Epidermal melanocyte (primary cell): ENCODE measurements at regions not wholly inside any gene's neighbourhood (a gene's known extent, or its start where the extent isn't known, plus 50 kb on each side); places are given as distances from the start of the nearest gene placed in this dataset.
"Not testable (repeated sequence)": the region's sequence is repeated elsewhere in the genome, so short reads cannot be mapped to it uniquely, and the experiment has no call there.

Source experiments
- DNase-seq: peaks from one replicate; pipeline ENCODE4 v3.0.0; 2011; ENCODE audit warnings: low spot score; ENCODE audit not compliant: insufficient read length

- DNase-seq = no peak
Observed at GRCh38 chr12:4157122-4157521, 116.4 kb upstream of the CCND2 start.

GRCh38 chr12:4156317-4156716 is 117.2 kb upstream of the CCND2 start:
- no peak for DNase-seq

DNA sequence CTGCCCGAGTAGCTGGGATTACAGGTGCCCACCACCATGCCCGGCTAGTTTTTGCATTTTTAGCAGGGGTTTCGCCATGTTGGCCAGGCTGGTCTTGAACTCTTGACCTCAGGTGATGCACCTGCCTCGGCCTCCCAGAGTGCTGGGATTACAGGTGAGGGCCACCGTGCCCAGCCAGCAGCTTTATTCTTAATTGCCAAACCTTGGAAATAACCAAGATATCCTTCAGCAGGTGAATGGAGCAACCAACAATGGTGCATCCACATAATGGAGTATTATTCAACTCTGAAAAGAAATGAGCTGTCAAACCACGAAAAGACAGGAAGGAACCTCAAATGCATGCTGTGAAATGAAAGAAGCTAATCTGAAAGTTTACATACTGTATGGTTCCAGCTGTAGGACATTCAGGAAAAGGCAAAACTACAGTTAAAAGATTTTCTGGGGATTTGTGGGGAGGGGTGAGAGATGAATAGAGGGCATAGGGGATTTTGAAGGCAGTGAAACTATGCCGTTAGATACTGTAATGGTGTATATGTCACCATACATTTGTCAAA is 118.8 kb upstream of the CCND2 start:
- no peak for DNase-seq

DNA sequence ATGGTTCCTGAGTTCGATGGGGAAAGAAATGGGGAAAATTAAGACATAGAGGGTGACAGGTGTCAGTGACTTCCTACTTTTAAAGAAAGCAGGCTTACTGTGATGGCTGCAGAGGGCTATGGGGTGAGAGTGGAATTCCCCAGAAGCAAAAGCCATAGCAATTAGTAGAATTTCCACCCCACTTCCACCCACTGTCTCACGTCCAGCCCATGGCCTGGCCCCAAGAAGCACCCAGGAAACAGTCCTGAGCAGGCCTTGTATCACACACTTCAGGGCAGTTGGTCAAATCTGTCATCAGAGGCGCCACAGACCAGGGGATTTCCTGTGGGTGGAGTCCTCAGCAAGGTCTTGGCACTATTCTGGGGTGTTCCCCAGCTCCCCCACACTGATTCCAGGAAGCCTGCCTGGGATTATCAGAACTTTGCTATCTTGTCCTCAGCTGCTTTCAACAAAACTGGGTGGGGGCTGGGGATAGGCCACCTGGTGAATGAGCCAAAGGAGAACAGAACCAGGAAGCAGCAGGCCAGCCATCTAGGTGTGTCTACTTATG is 120.1 kb upstream of the CCND2 start:
- DNase-seq = no peak

DNA sequence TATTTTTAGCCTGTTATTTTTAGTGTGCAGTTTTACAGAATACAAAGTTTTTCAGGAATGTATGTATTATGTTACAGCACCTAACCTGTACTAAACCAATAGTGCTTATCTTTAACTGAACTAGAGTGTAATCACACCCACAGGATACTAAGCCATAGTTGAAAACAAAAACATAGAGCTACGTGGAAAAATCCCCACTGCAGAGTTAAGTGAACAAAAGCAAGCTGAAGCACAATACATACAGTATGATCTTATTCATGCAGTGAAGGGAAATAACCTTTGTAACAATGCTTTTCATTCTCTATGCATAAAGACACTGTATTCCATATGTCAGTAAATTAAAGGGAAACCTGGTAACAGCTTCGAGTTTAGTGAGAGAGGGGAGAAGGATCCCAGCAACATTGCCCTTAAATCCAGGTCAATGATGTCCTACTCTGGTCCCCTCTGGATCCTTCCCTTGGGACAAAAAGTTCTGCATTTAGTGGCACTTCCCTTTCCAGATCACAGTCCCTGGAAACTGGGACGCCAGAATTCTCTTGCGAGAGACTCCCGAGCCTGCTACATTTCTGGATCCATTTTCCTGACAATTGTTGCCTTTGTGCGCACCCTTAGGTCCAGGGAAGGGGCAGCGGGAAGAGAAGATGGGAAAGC is 121.3 kb upstream of the CCND2 start:
- DNase-seq = no peak

- DNase-seq = no peak
Observed at GRCh38 chr12:4151362-4152121, 122.0 kb upstream of the CCND2 start.

DNA sequence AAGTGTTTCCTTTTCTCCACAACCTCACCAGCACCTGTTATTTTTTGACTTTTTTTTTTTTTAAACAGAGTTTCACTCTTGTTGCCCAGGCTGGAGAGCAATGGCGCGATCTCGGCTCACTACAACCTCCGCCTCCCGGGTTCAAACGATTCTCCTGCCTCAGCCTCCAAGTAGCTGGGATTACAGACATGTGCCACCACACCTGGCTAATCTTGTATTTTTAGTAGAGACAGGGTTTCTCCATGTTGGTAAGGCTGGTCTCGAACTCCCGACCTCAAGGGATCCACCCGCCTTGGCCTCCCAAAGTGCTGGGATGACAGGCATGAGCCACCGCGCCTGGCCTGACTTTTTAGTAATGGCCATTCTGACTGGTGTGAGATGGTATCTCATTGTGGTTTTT is 123.2 kb upstream of the CCND2 start:
- DNase-seq = not testable (repeated sequence)

DNA sequence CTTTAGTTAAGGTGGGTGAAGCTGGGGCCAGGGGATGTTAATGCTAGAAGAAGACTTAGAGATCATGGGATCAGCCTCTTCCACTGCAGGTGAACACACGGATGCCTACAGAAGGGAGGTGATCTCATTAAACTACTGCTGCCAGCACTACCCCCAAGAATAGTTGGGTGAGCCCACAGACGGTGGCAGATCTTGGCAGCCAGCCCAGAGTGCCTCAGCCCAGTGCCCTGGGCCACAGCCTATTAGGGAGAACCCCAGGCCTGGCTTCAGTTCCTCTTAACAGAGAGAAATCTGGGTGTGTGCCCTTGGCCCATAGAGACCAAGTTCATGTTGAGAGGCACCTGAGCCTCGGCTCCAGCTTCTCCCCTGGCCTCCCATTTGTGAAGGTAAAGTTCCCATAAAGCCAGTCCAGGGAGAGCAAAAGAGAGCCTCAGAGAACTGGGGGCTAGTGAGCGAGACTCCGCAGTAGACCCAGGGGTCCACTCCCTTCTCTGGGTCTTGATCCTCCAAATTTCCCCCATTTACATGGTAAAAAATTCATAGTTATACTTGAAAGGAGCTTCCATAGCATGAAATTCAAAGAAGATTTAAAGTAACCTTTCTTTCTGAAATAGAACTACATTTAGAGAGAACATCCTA is 125.0 kb upstream of the CCND2 start:
- no peak for DNase-seq

DNA sequence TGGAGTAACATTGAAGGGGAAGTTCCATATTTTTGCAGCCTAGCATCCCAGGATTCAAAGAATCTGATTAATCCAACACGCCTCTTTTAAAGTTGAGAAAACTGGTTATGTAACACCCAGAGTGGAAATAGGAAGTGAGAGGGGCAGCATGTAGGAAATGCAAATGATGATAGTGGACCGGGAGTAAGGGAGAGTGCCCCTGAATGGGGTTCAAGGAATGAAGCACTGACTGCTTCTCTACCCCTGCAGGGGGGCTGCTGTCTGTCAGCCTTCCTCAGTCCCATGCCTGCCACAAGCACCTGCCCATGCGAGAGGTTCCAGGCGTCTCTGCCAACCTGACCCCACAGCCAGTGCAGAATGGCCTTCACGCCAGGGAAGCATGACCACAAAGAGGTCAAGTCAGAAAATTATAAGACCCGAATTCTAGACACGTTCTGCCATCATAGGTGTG is 126.5 kb upstream of the CCND2 start:
- DNase-seq = no peak

- no peak for DNase-seq
Observed at GRCh38 chr12:4145990-4146859, 127.3 kb upstream of the CCND2 start.

DNA sequence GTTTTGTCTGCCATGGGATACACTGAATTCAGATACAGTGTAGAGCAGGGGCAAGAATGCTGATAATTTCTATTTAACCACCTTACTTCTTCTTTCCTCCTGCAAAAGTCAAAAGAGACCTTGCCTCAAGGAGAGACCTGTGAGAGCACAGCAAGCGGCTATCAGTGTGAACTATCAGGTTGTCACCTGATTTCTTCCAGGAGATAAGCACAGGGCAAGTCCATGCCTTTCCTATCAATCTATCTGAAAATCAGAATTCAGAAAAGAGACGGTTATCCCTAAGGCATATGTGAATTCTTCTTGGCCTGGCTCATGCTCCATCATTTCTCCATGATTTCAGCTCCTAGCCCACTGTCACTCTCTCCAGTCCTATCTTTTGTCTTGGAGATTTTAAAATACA is 128.9 kb upstream of the CCND2 start:
- no peak for DNase-seq

DNA sequence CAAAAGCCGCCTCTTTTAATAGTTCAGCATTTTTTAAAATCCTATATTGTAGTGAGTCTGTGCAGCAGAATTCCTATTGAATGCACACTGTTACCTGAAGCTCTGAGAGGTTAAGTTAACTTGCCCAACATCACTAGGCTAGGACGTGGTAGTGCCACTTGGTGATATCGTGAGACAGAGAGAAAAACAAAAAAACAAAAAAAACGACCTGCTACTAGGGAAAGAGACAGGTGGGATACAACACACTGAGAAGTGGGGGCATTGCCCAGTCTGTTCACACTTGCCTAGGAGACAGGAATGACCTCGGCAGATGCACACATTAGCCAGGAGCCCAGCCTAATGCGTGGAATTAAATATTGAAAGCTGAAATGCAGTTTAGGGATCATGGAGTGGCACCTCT is 129.7 kb upstream of the CCND2 start:
- DNase-seq = no peak

- DNase-seq = no peak
Observed at GRCh38 chr12:4141348-4142270, 132.0 kb upstream of the CCND2 start.

DNA sequence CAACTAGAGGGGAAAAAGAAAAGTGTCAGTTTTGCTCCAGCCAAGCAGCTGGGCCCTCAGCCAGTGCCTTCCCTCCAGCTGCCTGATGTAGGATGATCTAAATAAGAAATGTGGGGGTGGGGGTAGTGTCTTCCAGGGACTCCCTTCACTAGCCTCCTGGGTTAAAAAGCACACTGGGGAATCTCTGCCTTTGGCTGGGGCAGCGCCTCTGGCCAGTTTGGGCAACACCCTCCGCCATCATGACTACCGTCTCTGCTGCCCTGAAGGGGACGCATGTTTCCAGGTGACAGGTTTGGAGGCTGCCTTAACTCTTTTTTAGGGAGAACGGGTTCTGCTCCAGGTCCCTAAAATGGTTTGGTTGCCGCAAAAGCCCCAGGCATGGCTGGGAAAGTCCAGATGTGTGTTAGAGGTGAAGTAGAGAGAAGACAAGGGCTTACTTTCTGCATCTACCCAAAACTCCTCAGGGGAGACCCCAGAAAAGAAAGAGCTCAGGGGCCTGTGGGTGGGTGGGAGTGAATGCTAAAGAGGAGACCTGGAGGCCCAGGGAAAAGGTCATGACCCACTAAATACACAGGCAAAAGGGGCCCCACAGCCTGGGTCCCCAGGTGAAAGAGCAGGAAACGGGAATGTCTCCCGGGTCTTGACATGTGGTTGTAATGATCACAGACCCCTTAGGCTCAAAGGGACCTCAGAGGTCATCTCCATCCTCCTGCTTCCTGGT is 132.8 kb upstream of the CCND2 start:
- DNase-seq = no peak

- DNase-seq = no peak
Observed at GRCh38 chr12:4139191-4139590, 134.4 kb upstream of the CCND2 start.

DNA sequence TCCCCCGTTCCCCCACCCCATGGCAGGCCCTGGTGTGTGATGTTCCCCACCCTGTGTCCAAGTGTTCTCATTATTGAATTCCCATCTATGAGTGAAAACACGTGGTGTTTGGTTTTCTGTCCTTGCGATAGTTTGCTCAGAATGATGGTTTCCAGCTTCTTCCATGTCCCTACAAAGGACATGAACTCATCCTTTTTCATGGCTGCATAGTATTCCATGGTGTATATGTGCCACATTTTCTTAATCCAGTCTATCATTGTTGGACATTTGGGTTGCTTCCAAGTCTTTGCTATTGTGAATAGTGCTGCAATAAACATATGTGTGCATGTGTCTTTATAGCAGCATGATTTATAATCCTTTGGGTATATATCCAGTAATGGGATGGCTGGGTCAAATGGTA is 135.0 kb upstream of the CCND2 start:
- DNase-seq = not testable (repeated sequence)

GRCh38 chr12:4138051-4138450 is 135.5 kb upstream of the CCND2 start:
- no peak for DNase-seq

GRCh38 chr12:4137441-4137840 is 136.1 kb upstream of the CCND2 start:
- no peak for DNase-seq

GRCh38 chr12:4137015-4137414 is 136.5 kb upstream of the CCND2 start:
- DNase-seq = no peak
